HEK293T (cell line): ENCODE measurements at regions not wholly inside any gene's neighbourhood (a gene's known extent, or its start where the extent isn't known, plus 50 kb on each side); places are given as distances from the start of the nearest gene placed in this dataset.

Experiments
- ARNT ChIP-seq: fragments of 450-650 bp; IDR thresholded peaks from 2 replicates; pipeline ENCODE4 v1.6.1; 2017; ENCODE audit warnings: mild to moderate bottlenecking
- FOXA1 ChIP-seq: fragments of 450-650 bp; IDR thresholded peaks from 2 replicates; pipeline ENCODE4 v1.6.1; 2016; ENCODE audit warnings: mild to moderate bottlenecking
- FOXM1 ChIP-seq: fragments of 450-650 bp; IDR thresholded peaks from 2 replicates; pipeline ENCODE4 v1.6.1; 2017; ENCODE audit warnings: mild to moderate bottlenecking, borderline replicate concordance
- NFRKB ChIP-seq: fragments of 450-650 bp; IDR thresholded peaks from 2 replicates; pipeline ENCODE4 v1.6.1; 2016; ENCODE audit warnings: mild to moderate bottlenecking, moderate library complexity
- SP1 ChIP-seq: fragments of 450-650 bp; IDR thresholded peaks from 2 replicates; pipeline ENCODE4 v1.6.1; 2017
- SUZ12 ChIP-seq: fragments of 450-650 bp; IDR thresholded peaks from 2 replicates; pipeline ENCODE4 v1.6.1; 2016; ENCODE audit warnings: mild to moderate bottlenecking
- TARDBP ChIP-seq: fragments of 450-650 bp; IDR thresholded peaks from 2 replicates; pipeline ENCODE4 v1.6.1; 2016
- ZNF384 ChIP-seq: fragments of 450-650 bp; IDR thresholded peaks from 2 replicates; pipeline ENCODE4 v1.6.1; 2016

- no peak for TF ChIP-seq FOXM1
- no peak for TF ChIP-seq ARNT
- TF ChIP-seq SUZ12: no peak
- no peak for TF ChIP-seq TARDBP
- no peak for TF ChIP-seq NFRKB
- TF ChIP-seq FOXA1: no peak
- TF ChIP-seq ZNF384: no peak
- no peak for TF ChIP-seq SP1
These were observed 61.9 kb upstream of the GRIP1 start for GRCh38 chr12:66740732-66741131.
